ENCODE measurements at regions not wholly inside any gene's neighbourhood (a gene's known extent, or its start where the extent isn't known, plus 50 kb on each side); places are given as distances from the start of the nearest gene placed in this dataset.

- no peak for TF ChIP-seq CTCF (IDR thresholded peaks at IDR 0.05; ENCODE audit: insufficient read depth, missing control alignments)
- DNase-seq (ENCODE audit: insufficient read length, low spot score) (no peak), FAIRE-seq (no peak)
Measured at GRCh38 chr5:10120934-10121333, 128.8 kb downstream of the ATPSCKMT start.

- no peak for TF ChIP-seq CTCF (IDR thresholded peaks at IDR 0.05; ENCODE audit: insufficient read depth, missing control alignments)
- FAIRE-seq (no peak), DNase-seq (ENCODE audit: insufficient read length, low spot score) (no peak)
Measured at GRCh38 chr5:10118150-10118549, 131.5 kb downstream of the ATPSCKMT start.

GRCh38 chr5:10116594-10116993 lies 133.1 kb downstream of the ATPSCKMT start:
- TF ChIP-seq CTCF (IDR thresholded peaks at IDR 0.05; ENCODE audit: insufficient read depth, missing control alignments) = no peak
- FAIRE-seq (no peak), DNase-seq (ENCODE audit: insufficient read length, low spot score) (no peak)

GRCh38 chr5:10115669-10116068 lies 134.0 kb downstream of the ATPSCKMT start:
- FAIRE-seq (no peak), DNase-seq (ENCODE audit: insufficient read length, low spot score) (no peak)
- no peak for TF ChIP-seq CTCF (IDR thresholded peaks at IDR 0.05; ENCODE audit: insufficient read depth, missing control alignments)

- peak; percentile 33 for TF ChIP-seq CTCF (IDR thresholded peaks at IDR 0.05; ENCODE audit: insufficient read depth, missing control alignments)
- DNase-seq (ENCODE audit: insufficient read length, low spot score) (peak; percentile 32), FAIRE-seq (no peak)
Measured at GRCh38 chr5:10111571-10111970, 138.1 kb downstream of the ATPSCKMT start.

- TF ChIP-seq CTCF (IDR thresholded peaks at IDR 0.05; ENCODE audit: insufficient read depth, missing control alignments) = no peak
- FAIRE-seq = no peak
- DNase-seq (ENCODE audit: insufficient read length, low spot score) = no peak
Measured at GRCh38 chr5:10110228-10110627, 139.5 kb downstream of the ATPSCKMT start.

- DNase-seq (ENCODE audit: insufficient read length, low spot score) (no peak), FAIRE-seq (no peak)
- no peak for TF ChIP-seq CTCF (IDR thresholded peaks at IDR 0.05; ENCODE audit: insufficient read depth, missing control alignments)
Measured at GRCh38 chr5:10109299-10109698, 140.4 kb downstream of the ATPSCKMT start.
